ENCODE measurements at regions not wholly inside any gene's neighbourhood (a gene's known extent, or its start where the extent isn't known, plus 50 kb on each side); places are given as distances from the start of the nearest gene placed in this dataset.

GRCh38 chr13:87536499-87536898 lies 134.7 kb upstream of the SLITRK5 start:
- H4K20me1 ChIP-seq (ENCODE audit: low read depth), result no peaks in the 10 kb centered on the region
- H3K9ac ChIP-seq, result no peak overlapping the region
- H3F3A ChIP-seq (ENCODE audit: low read depth), result no peaks in the 10 kb centered on the region
- H3K27ac ChIP-seq, result no peak overlapping the region
- DNase-seq (ENCODE audit: low spot score), result no peak
- no peaks in the 10 kb centered on the region for H3K4me1 ChIP-seq
- H3K27ac Mint-ChIP-seq, result no peak overlapping the region
- no peaks in the 10 kb centered on the region for H3K27me3 ChIP-seq
- no peak overlapping the region for H3K4me3 Mint-ChIP-seq
- no peak overlapping the region for H2AFZ ChIP-seq (replicated peaks)
- peaks cover 5% of the 10 kb centered on the region for H3K4me1 Mint-ChIP-seq
- H3K9me3 ChIP-seq (ENCODE audit: low read depth), result no peaks in the 10 kb centered on the region
- no peaks in the 10 kb centered on the region for H3K36me3 Mint-ChIP-seq
- H3K4me2 ChIP-seq, result no peak overlapping the region
- no peaks in the 10 kb centered on the region for H3K79me2 ChIP-seq (ENCODE audit: low read depth)
- no peaks in the 10 kb centered on the region for H3K36me3 ChIP-seq
- no peaks in the 10 kb centered on the region for H3K9me3 Mint-ChIP-seq
- H3K27me3 Mint-ChIP-seq (ENCODE audit: insufficient read depth, low read depth), result peaks cover 3% of the 10 kb centered on the region
- no peak overlapping the region for H3K4me3 ChIP-seq
- TF ChIP-seq EZH2phosphoT487 (IDR thresholded peaks at IDR 0.05) (no peak), EZH2 (IDR thresholded peaks at IDR 0.05) (no peak), CTCF (IDR thresholded peaks at IDR 0.05) (no peak)

GRCh38 chr13:87536899-87537298 lies 134.3 kb upstream of the SLITRK5 start:
- Mint-ChIP-seq H3K27ac (no peak overlapping the region), H3K4me3 (no peak overlapping the region), H3K9me3 (no peaks in the 10 kb centered on the region), H3K27me3 (ENCODE audit: insufficient read depth, low read depth) (peaks cover 3% of the 10 kb centered on the region), H3K36me3 (no peaks in the 10 kb centered on the region), H3K4me1 (peaks cover 5% of the 10 kb centered on the region)
- Histone ChIP-seq H3F3A (ENCODE audit: low read depth) (no peaks in the 10 kb centered on the region), H3K4me3 (no peak overlapping the region), H3K27me3 (no peaks in the 10 kb centered on the region), H3K79me2 (ENCODE audit: low read depth) (no peaks in the 10 kb centered on the region), H3K27ac (no peak overlapping the region), H3K9ac (no peak overlapping the region), H2AFZ (replicated peaks) (no peak overlapping the region), H3K4me2 (no peak overlapping the region), H3K9me3 (ENCODE audit: low read depth) (no peaks in the 10 kb centered on the region), H3K36me3 (no peaks in the 10 kb centered on the region), H3K4me1 (no peaks in the 10 kb centered on the region), H4K20me1 (ENCODE audit: low read depth) (no peaks in the 10 kb centered on the region)
- no peak for DNase-seq (ENCODE audit: low spot score)
- no peak for TF ChIP-seq EZH2phosphoT487 (IDR thresholded peaks at IDR 0.05)
- TF ChIP-seq EZH2 (IDR thresholded peaks at IDR 0.05), result no peak
- no peak for TF ChIP-seq CTCF (IDR thresholded peaks at IDR 0.05)

GRCh38 chr13:87537951-87538350 lies 133.2 kb upstream of the SLITRK5 start:
- H2AFZ ChIP-seq (replicated peaks), result no peak overlapping the region
- TF ChIP-seq CTCF (IDR thresholded peaks at IDR 0.05) (no peak), EZH2phosphoT487 (IDR thresholded peaks at IDR 0.05) (no peak), EZH2 (IDR thresholded peaks at IDR 0.05) (no peak)
- no peaks in the 10 kb centered on the region for H3K79me2 ChIP-seq (ENCODE audit: low read depth)
- no peak overlapping the region for H3K4me2 ChIP-seq
- H3K36me3 ChIP-seq, result no peaks in the 10 kb centered on the region
- no peaks in the 10 kb centered on the region for H3F3A ChIP-seq (ENCODE audit: low read depth)
- no peaks in the 10 kb centered on the region for H3K4me1 ChIP-seq
- no peaks in the 10 kb centered on the region for H3K27me3 ChIP-seq
- no peaks in the 10 kb centered on the region for H3K9me3 Mint-ChIP-seq
- no peaks in the 10 kb centered on the region for H4K20me1 ChIP-seq (ENCODE audit: low read depth)
- no peak overlapping the region for H3K27ac ChIP-seq
- DNase-seq (ENCODE audit: low spot score), result no peak
- H3K9me3 ChIP-seq (ENCODE audit: low read depth), result no peaks in the 10 kb centered on the region
- no peaks in the 10 kb centered on the region for H3K36me3 Mint-ChIP-seq
- peaks cover 5% of the 10 kb centered on the region for H3K4me1 Mint-ChIP-seq
- no peak overlapping the region for H3K4me3 ChIP-seq
- no peak overlapping the region for H3K27ac Mint-ChIP-seq
- peaks cover 3% of the 10 kb centered on the region for H3K27me3 Mint-ChIP-seq (ENCODE audit: insufficient read depth, low read depth)
- H3K9ac ChIP-seq, result no peak overlapping the region
- no peak overlapping the region for H3K4me3 Mint-ChIP-seq

Data from neural progenitor cell (in vitro differentiated cells).